WTC11 (cell line): ENCODE measurements at regions not wholly inside any gene's neighbourhood (a gene's known extent, or its start where the extent isn't known, plus 50 kb on each side); places are given as distances from the start of the nearest gene placed in this dataset.

Experiments
- E2F1 ChIP-seq: sonication (generic); formaldehyde crosslinking; IDR thresholded peaks from 2 replicates; pipeline ENCODE4 v1.8.0; 2022; ENCODE audit warnings: mild to moderate bottlenecking, missing genetic modification reagents
- TF ChIP-seq, protein P1 (sequence below): fragments of 200-600 bp; IDR thresholded peaks from 2 replicates; pipeline ENCODE4 v1.8.0; 2022; ENCODE audit warnings: antibody characterized with exemption

- TF ChIP-seq, protein P1, sequence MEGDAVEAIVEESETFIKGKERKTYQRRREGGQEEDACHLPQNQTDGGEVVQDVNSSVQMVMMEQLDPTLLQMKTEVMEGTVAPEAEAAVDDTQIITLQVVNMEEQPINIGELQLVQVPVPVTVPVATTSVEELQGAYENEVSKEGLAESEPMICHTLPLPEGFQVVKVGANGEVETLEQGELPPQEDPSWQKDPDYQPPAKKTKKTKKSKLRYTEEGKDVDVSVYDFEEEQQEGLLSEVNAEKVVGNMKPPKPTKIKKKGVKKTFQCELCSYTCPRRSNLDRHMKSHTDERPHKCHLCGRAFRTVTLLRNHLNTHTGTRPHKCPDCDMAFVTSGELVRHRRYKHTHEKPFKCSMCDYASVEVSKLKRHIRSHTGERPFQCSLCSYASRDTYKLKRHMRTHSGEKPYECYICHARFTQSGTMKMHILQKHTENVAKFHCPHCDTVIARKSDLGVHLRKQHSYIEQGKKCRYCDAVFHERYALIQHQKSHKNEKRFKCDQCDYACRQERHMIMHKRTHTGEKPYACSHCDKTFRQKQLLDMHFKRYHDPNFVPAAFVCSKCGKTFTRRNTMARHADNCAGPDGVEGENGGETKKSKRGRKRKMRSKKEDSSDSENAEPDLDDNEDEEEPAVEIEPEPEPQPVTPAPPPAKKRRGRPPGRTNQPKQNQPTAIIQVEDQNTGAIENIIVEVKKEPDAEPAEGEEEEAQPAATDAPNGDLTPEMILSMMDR = no peak
- no peak for TF ChIP-seq E2F1
Measured at GRCh38 chr3:115498421-115498820, 124.9 kb upstream of the GAP43 start.
